Activated naive CD4-positive, alpha-beta T cell treated with Interleukin-2 at 50 U/mL for 16 hours (primary cell): ENCODE measurements at regions not wholly inside any gene's neighbourhood (a gene's known extent, or its start where the extent isn't known, plus 50 kb on each side); places are given as distances from the start of the nearest gene placed in this dataset.
"Not testable (repeated sequence)": the region's sequence is repeated elsewhere in the genome, so short reads cannot be mapped to it uniquely, and the experiment has no call there.

Experiments
- DNase-seq: peaks from one replicate; pipeline ENCODE4 v3.0.0-alpha.2; 2020

DNA sequence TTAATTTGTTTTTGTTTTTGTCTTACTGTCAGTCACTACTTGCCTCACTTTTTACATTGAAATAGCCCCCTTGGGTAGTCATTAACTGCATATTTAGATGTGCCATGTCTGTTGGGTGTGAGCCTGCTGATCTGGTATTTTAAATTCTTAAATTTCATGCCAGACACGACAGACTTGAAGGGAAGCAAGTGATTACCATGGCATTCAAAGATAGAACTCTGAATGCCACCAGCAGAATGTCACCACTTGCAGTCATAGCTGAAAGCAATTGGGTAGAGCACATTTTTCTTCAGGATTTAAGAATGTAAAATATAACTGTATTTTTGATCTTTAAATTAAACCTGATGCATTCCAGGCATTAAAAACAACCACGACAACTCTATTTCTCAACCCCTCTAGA is 396.5 kb upstream of the ATP10A start:
- no peak for DNase-seq

DNA sequence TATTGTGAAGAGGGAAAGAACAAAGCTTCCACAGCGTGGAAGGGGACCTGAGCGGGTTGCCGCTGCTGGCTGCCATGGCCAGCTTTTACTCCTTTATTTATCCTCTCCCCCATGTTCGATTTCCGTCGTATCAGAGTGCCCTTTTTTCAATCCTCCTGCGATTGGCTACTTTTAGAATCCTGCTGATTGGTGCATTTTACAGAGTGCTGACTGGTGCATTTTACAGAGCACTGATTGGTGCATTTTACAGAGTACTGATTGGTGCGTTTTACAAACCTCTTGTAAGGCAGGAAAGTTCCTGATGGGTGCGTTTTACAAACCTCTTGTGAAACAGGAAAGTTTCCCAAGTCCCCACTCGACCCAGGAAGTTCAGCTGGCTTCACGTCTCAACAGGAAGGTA is 381.7 kb upstream of the ATP10A start:
- DNase-seq: not testable (repeated sequence)

DNA sequence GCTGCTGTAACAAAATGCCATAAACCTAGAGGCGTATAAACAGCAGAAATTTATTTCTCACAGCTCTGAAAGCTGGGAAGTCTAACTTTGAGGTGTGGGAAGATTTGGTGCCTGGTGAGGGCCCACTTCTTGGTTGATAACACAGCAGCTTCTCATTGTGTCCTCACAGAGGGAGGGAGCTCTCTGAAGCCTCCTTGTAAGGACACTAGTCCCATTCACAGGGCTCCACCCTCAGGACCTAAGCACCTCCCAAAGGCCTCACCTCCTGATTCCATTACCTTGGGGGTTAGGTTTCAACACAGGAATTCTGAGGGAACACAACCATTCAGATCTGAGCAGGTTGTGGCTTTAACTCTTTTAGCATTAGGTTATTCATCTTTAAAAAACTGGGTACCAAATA is 380.3 kb upstream of the ATP10A start:
- no peak for DNase-seq

- no peak for DNase-seq
Measured at GRCh38 chr15:26242565-26243071, 379.5 kb upstream of the ATP10A start.

DNA sequence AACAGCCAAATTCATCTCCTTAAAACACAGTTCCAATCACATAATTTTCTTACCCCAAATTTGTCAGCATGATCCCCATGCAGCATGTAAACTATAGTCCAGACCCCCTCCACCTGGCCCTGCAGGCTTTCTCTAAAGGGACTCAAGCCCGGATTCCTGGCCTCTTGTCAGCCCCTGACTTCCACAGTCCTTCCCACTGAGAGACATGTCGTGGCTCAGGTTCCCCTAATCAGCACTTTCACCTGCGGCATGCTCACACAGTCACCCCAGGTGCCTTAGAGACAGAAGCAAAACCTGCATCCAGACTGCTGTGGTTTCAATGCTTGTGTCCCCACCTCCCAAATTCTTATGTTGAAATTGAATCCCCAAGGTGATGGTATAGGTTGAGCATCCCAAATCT is 372.7 kb upstream of the ATP10A start:
- DNase-seq: no peak

- no peak for DNase-seq
Measured at GRCh38 chr15:26234976-26235767, 372.0 kb upstream of the ATP10A start.

DNA sequence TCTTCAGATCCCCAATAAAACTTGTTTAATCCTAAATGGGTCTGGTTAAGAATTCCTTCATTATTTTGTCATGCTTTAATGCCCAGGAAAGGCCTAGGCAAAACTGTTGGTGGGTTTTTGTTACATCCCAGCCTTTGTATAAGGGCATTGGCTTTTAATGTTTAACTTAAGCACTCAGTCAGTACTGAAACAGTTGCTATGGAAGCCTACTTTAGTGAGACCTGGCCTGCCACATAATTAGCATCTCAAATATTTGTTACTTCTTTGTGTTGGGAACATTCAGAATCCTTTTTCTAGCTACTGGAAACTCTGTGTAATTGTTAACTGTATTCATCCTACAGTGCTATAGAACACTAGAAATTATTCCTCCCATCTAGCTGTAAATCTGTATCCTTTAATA is 369.6 kb upstream of the ATP10A start:
- DNase-seq: no peak

- no peak for DNase-seq
Measured at GRCh38 chr15:26231096-26231495, 368.0 kb upstream of the ATP10A start.

DNA sequence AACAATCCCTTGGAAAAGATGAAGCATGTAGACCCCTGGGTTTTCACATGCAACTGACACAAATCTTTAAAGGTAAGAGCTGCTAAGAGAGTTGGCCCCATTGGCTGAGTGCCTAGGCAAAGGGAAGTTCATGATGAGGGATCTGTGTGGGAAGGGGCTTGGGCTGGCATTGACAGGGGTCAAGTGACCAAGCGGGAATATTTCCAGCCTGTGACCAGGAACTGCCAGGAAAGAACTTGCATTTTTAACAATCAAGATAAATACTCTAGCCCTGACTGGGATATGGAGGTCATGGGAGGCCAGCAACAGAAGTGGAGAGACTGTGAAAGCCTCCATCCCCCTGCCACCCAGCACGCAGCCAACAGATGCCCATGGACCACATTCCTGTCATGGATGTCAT is 361.1 kb upstream of the ATP10A start:
- no peak for DNase-seq

DNA sequence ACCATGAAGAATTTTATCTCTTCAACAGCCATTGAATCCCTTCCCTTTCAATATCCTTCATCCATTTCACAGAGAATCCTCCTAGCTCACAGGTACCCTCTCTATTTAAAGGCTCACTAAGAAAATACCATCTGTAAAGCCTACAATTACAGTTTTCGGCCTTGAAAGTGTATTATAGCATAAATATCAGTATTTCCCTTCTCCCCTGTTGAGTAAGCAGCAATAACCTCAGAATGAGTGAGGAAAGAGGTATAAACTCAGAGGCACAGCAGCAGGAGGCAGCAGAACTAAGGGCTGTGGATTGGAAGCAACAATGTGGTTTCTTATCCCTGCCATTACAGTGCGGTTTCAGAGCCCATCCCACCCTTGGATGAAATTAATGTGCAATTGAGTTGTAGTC is 360.6 kb upstream of the ATP10A start:
- no peak for DNase-seq

GRCh38 chr15:26222781-26223180 is 359.7 kb upstream of the ATP10A start:
- DNase-seq: no peak

- DNase-seq: not testable (repeated sequence)
Measured at GRCh38 chr15:26217043-26217442, 353.9 kb upstream of the ATP10A start.

DNA sequence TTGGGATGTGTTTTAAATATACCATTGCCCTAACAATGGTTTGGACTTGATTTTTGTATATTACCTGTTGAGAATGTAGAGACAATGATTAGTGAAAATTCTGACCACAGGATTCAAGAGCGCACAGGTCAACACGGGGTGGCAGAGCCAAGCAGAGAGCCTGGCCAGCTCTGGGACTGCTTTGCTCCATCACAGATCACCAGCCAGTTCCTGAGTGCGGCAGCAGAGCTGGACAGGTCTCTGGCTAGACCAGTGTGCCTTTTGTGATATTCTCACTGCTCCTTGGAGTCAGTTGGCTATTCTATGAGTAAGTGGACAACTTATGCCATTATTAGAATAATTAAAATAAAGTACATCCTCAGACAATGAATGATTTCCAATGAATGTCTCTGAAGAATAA is 351.2 kb upstream of the ATP10A start:
- no peak for DNase-seq

DNA sequence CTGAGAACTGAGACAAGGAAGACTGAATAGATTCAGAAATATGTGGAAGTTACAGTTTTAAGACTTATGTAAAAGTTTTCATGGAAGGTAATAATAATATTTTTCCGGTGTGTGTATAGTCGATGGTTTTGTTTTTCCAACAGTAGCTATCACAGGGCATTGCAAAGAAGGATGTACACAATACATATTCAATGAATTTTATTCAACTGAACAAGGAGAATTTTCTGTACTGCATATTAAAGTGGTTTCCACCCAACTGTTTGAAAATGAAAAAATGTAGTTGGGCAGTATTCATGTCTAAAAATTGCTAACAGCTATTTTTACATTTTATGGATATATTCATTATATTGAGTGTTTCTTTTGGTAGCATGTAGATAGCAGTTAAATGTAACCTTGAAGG is 350.3 kb upstream of the ATP10A start:
- DNase-seq: no peak

DNA sequence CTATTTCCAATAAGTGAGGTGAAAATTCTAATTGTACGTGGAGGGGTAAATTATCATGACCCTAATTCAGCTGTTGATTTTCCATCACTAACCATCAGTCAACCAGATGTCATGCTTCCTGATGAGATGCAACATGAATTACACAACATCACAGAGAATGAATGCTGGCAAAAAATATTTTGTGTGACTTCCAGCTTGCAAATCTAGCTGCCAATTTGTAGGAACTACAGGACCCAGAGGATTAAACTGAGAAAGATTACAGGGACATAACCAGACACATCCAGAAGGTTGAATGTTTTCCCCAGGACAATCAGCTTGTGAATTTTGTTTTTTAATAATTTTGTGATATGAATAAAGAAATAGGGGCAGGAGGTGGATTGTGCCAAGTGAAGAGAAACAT is 349.0 kb upstream of the ATP10A start:
- no peak for DNase-seq

DNA sequence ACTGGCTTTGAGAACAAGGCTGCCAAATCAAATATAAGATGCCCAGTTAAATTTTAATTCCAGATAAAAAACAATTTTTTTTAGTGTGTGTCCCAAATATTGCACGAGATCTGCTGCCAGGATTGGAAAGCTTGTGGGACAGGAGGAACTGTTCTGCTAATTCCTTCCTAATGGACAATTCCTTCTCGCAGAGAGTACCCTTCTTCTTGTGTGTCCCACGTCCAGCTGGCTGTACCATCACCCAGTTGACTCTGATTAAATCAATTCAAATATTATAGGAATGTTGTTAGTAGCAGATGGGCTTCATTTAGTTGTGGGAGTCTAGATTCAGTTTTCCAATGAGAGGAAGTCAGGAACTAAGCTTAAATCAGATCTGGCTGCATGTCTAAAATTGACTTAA is 347.9 kb upstream of the ATP10A start:
- DNase-seq: no peak

GRCh38 chr15:26201177-26201858 is 338.2 kb upstream of the ATP10A start:
- DNase-seq: no peak

DNA sequence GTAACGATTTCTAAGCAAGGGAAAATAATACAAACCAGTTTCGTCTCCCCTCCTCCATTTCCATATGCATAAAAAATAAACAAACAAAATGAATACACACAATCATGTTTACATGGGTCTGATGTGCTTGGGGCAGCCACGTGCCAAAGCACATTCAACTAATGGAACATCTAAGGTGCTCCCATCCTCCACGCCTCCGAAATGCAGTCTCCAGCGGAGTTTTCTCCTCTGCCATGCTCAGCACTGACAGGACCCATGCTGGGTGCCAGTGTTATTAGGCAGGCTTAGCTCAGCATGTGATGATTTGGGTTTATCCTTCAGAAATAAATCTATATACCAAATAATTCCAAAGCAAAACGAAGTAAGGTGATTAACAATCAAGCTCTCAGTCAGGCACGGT is 337.3 kb upstream of the ATP10A start:
- DNase-seq: no peak

- no peak for DNase-seq
Measured at GRCh38 chr15:26197719-26198118, 334.6 kb upstream of the ATP10A start.

DNA sequence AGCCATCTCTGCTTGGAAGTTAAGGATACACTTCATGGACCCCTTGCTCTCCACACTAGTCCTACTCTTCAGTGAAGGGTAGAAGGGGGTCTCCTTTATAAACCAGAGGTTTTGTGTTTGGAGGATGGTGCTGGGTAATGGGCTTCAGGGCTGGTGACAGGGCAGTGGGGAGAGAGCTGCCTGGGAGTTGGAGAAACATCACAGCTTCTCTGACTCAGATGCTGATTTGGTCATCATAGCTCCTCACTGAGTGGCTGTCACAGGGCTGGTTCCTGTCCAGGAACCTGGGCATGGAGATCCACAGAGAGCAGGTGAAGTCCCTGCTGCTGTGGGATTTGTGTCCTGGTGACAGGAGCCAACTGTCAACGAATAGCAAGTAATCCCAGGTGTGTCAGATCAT is 333.9 kb upstream of the ATP10A start:
- DNase-seq: no peak

GRCh38 chr15:26191193-26191592 is 328.1 kb upstream of the ATP10A start:
- DNase-seq: no peak

DNA sequence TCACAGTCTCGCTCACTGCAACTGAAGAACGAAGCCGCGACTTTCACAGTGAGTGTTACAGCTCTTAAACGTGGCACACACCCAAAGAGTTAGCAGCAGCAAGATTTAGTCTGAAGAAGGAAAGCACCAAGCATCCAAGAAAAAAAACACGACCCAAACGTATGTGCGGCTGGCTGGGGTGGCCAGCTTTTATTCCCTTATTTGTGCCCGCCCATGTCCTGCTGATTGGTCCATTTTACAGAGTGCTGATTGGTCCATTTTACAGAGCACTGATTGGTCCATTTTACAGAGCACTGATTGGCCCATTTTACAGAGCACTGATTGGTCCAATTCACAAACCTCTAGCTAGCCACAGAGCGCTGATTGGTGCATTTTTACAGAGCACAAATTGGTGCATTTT is 323.0 kb upstream of the ATP10A start:
- DNase-seq: not testable (repeated sequence)

- no peak for DNase-seq
Measured at GRCh38 chr15:26182441-26182840, 319.3 kb upstream of the ATP10A start.

DNA sequence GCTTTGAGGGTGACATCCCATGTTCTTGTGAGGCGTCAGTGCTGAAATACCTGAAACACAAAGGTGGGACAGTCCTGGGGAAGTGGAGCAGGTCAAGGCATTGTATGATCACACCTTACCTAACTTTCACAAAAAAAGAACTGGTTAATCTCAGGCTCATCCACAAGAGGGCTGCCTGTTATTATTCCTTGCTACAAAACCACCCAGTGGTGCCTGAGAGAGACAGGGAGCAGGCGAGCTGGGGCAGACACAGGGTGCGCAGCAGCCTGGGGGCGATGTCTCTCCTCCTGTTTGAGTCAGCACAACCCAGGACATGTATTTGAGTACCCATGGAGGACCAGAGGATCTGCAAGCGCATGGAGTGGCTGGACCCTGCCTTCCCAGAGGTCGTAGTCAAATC is 316.8 kb upstream of the ATP10A start:
- DNase-seq: no peak
